MM.1S (cell line): ENCODE measurements at regions not wholly inside any gene's neighbourhood (a gene's known extent, or its start where the extent isn't known, plus 50 kb on each side); places are given as distances from the start of the nearest gene placed in this dataset.

ENCODE experiments used
- CTCF ChIP-seq: fragments of 300-600 bp; sonication (generic); IDR thresholded peaks from 2 replicates; pipeline ENCODE4 v1.5.1; 2016; ENCODE audit warnings: antibody characterized with exemption, low read length, mixed read lengths
- EZH2 ChIP-seq: fragments of 300-600 bp; sonication (generic); optimal IDR thresholded peaks from 2 replicates; pipeline ENCODE3; 2017; ENCODE audit warnings: low read depth, mild to moderate bottlenecking, antibody characterized with exemption, low read length, mixed read lengths

GRCh38 chr17:6179017-6179416 lies 108.8 kb downstream of the WSCD1 start:
- no peak for TF ChIP-seq CTCF
- TF ChIP-seq EZH2: no peak
